ENCODE measurements at regions not wholly inside any gene's neighbourhood (a gene's known extent, or its start where the extent isn't known, plus 50 kb on each side); places are given as distances from the start of the nearest gene placed in this dataset.
"Not testable (repeated sequence)": the region's sequence is repeated elsewhere in the genome, so short reads cannot be mapped to it uniquely, and the experiment has no call there.

DNA sequence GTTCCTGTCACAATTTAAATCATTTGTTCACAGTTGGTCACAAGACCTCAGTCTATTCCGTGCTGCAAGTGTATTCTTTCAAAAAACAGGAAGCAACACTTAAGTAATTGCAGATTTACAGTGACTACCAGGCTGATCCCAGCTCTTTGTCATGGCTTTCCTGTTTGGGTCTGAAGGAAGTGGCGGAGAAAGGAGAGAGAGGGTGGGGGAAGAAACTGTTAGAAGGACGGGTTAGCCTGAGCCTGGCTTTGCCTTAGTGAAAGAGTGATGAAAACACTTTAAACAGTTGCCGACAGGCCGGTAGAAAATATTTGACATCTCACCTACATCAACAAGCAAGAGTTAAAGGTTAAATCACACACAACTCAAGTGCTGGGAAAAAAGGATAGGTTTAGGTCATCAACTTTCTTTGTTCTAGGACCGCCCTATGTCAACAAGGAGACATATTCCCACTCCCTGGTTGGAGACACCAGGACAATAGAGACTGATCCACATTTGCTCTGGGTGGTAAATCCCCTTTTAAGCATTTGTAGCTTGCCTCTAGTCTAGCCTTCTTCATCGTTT, 102.2 kb upstream of the DAB2 start:
- DNase-seq = no peak

DNA sequence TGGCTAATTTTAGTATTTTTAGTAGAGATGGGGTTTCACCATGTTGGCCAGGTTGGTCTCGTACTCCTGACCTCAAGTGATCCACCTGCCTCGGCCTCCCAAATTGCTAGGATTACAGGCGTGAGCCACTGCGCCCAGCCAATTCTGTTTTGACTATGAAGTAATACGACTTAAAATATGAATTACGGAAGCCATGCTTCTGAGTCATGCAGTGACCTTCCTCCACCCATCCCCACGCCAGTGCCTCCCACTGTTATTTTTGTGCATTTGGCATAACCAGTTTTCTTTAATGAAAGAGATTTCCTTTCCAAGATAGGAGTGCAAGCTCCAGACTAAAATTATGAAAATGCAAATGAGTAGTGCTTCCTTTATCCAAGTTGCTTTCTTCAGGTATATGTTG, 101.0 kb upstream of the DAB2 start:
- not testable (repeated sequence) for DNase-seq

DNA sequence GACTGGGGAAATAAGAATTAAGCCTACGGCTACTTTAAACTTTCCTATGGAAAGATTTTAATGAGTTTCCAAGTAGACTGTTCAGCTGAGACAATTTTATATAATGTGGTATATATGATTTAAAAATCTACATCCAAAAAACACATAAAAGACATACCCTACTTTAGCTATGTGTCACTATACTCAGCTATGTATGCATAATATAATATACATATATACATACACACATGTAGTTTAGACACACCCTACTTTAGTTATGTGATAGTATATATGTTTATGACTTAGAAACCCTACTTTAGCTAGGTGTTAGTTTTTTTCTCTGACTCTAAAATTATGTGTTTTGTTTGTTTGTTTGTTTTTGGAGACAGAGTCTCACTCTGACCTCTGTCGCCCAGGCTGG, 100.5 kb upstream of the DAB2 start:
- no peak for DNase-seq

DNA sequence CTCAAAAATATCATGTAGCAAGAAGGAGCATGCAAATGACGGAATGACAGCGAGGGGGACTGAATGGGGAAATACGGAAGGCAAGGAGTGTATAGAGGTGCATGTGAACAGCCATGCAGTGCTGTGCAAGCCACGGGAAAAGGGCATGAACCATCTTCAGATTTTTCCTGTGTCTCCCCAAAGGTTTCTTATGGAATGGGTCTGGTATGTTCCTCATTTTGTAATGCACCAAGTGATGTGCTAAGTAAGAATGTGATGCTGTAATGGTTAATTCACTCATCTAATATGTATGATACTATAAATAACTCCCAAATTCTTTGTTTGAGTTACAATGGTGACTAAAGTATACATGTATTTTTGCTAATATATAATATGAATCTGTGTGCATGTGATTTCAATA, 99.0 kb upstream of the DAB2 start:
- no peak for DNase-seq

DNA sequence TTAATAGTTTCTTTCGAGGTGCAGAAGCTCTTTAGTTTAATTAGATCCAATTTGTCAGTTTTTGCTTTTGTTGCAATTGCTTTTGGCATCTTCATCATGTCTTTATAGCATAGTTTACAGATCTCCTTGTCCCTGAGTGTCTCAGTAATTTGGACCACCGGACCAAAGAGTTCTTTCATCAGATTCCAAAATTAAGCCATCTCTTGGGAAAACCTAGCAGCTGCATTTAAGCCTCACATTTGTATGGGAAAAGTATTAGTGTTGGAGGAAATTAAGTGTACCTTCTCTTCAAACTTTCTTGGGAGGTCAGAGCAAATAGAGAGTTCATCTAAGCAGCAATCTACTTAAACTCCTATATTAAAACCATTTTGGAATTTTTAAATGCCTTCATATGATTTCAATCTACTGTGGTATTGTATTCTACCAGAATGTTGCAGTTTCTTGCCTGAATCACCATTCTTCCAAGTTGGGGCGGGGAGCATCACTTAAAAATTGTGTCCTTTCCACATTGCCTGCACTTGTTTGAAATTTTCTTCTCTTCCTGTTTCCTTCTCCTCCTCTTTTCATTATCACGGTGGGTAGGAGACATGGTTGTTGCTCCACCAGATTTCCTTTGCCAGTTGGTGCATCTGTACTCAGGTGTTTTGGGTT, 97.3 kb upstream of the DAB2 start:
- DNase-seq = no peak

DNA sequence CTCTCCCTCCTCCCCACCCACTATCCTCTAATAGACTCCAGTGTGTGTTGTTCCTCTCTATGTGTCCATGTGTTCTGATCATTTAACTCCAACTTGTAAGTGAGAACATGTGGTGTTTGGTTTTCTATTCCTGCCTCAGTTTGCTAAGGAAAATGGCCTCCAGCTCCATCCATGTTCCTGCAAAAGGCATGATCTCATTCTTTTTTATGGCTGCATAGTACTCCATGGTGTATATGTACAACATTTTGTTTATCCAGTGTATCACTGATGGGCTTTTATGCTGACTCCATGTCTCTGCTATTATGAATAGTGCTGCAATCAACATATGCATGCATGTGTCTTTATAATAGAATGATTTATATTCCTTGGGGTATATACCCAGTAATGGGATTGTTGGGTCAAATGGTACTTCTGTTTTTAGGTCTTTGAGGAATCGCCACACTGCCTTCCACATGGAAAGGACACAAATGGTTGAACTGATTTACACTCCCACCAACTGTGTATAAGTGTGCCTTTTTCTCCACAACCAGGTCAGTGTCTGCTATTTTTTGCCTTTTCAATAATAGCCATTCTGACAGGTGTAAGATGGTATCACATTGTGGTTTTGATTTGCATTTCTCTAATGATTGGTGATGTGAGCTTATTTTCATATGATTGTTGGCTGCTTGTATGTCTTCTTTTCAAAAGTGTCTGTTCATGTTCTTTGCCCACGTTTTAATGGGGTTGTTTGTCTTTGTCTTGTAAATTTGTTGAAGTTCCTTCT, 96.5 kb upstream of the DAB2 start:
- DNase-seq = no peak

DNA sequence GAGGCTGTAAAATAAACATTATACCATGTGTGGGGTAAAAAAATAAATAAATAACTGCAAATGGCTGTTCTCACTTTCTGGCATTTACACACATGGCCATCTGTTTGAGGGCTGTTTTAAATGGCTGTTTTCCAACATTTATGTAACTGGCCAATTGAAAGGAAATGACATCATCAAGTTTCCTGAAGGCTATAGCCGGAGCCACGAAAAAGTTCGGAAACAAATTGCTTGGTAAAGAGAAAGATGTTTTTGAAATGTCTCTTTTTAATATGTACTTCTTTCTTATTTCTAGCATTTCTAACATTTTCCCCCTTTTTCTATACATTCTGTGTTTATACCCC, 95.4 kb upstream of the DAB2 start:
- no peak for DNase-seq

DNA sequence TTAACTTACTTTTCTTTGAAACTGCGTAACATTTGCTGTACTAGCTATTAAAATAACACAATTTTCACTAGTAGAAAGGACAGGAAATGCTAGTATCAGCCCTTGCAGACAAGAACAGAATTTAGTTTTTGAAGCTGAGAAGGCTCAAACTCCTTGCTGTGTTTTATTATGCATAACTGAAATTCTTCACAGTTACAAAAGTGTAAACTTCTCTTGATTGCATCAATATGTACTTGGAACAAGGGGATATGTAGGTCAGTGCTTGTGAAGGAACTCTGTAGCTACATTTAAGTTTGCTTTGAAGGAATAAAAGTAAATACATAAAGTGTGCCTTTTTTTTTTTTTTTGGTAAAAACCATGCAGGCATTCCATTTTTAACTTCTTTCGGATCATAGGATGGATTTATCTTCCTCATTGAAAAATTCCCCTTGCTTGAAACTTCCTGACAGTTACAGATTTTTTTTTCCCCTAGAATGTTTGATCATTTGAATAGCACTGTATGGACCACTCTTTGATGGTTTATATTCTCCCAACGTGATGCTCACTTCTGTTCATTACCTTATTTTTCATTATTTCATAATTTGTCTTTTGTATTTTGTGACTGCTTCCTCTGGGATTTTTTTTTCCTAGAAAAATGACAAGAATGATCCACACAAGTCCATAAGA, 94.9 kb upstream of the DAB2 start:
- DNase-seq = no peak

DNA sequence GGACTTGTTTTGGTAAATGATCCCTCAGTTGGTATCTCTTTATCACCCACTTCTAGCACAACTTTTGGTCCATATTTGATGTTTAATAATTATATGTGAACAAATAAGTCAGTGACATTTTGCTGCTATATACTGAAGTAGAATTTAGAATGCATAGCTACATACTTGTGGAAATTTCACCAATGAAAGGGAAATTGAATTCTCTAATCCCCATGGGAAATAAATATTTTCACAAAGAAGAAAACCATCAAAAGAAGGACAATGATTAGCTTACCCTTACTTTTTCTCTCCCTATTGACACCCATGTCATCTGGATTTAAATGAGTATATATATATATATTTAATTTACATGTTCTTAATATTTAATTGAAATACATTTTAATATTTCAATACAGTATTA, 94.3 kb upstream of the DAB2 start:
- DNase-seq = no peak

DNA sequence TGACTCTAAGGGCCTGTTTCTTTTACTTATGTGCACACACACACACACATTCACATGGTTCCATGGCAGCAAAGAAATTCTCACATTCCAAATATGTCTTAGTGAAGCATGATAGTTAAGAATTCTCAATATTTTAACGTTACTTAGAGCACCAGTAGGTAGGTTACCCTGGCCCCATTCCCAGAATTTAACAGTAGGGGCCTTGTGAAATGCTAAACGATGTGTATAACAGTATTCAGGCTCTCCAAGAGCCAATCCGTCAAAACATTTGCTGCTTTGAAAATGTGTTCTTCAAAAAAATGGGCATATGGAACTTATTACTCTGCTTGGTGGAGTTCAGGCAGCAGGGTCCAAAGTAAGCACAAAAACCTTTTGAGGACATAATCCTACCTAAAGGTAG, 93.7 kb upstream of the DAB2 start:
- DNase-seq = no peak

DNA sequence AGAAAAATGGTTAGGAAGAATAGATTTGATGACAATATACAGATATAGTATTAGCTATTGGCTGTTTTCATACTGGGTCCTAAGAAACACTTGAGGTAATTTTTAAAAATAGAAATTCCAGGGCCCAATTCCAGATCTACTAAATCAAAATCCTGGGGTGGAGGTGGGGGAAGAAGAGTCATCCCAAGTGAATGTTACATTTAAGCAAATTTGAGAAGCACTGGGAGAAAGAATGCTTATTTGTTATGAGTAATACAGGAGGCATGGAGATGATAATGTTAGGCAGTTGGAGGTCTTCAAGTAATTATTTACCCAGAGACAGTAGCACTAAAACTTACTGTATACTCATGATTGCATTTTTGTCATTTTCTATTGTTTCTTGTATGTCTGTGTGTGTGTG, 93.0 kb upstream of the DAB2 start:
- no peak for DNase-seq

DNA sequence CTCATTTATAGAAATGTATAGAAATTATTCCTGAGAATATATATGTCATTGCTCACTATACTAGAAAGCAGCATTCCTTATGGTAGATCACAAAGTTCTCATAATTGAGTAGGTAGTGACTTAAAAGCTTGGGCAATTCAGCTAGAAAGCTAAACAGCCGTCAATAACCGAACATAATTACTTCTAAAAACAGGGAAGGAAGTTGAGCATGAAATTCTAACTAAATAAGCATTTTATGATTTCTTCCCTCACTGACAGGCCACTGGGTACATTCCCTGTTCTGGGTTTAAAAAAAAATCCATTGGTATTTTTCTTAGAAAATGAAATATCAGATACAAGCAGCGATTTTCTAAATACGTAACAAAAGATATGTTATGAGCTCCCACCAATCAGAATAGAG, 91.1 kb upstream of the DAB2 start:
- DNase-seq = no peak

DNA sequence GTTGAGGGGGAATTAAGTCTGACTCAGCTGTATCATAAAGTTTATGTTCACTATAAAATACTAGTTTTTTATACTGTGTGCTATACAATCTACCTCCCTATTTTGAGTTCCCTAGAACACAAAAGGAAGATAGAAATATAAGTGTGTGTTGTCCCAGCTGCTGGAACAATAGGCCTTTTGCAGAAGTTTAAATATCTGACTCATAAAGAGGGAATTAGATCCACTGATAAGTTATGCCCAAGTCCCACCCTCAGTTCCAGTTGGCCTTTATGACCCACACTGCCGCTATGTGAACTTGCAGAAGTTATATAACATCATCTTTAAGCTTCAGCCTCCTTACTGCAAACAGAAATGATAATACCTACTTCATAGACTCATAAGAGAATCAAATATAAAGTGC, 88.5 kb upstream of the DAB2 start:
- DNase-seq = no peak

DNA sequence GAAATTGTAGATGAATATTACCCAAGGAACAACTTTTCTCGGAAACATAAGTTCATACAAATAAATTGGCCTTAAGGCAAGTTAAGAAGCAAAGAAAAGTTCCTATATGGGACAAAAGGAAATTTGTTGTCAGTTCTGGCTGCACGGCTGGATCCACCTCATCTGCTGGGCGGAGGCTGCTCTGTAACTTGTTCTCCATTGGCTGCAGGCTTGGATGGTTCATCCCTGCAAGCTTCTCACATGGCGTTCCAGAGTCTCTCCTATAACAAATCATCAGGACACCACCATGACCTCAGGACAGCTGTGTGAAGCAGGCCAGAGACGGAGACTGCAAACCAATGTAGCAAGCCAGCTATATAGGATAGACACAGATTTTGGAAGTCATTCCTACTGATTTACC, 81.4 kb upstream of the DAB2 start:
- no peak for DNase-seq

DNA sequence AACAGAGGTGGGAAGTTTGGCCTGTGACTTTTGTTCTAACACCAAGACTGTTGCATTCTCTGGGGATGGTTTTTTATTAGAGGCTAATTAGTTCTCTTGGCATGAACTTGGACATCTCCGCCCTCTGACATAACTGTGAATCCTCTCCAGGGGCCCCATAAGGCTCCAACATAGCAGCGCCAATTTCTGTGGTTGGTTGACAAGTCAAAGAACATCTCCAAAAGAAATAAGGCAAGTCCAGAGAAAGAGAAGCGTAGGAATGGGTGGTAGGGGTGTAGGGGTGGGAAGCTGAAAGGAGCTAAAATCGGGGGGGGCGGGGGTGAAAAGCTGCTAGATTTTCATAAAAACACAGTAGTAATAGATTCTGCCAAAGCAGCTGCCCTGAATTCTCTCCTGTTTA, 81.0 kb upstream of the DAB2 start:
- no peak for DNase-seq

DNA sequence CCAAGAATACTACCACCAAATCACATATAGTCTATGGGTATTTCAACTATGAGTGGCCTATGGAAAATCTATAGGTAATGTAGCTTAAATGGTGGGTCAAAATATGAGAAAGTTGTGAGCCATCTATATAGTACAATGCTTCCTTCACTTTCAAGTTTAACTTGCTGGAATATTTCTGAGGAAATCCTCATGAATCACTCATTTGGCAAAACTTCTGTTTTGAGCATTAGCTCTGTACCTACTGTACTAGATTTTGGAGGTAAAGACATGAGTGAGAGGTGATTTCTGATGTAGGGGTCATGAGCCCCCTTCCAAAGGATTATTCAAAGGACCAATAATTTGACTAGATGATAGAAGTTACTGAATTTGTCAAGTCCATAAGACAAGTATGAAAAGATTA, 80.6 kb upstream of the DAB2 start:
- DNase-seq = no peak

DNA sequence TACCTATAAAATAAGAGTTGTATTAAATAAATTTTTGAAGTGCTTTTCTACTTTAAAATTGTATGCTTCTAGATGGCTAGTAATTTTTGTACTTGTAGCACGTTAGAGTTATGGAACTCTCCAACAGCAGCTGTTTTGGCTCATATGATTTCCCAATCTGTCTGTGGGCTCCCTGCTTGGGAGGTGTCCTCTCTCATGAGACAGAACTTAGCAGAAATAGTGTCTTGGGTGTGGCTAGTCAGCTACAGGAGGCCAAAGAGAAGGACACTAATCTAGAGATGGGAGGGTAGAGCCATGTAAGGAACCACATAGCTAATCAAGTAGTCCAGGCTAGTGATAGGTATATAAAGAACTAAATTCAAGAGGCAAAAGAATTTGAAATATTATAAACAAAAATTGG, 78.4 kb upstream of the DAB2 start:
- no peak for DNase-seq

DNA sequence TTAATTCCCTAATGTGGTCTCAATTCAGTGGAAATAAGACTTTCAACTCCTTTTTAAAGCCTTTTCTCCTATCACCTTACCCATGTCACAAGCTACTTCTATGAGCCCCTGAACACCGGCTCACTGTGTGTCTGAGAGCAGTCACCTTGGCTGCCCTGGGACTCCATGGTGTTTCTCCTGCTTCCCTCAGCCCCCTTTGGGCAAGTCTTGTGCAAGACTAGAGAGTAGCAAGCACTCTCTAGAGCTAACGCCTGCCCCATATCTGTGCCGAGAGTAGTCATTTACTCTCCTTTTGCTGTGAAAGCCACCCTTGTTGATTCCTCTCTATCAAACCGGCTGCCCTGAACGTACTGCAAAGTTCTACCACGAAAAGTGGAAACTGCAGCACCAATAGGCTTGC, 77.9 kb upstream of the DAB2 start:
- DNase-seq = no peak

DNA sequence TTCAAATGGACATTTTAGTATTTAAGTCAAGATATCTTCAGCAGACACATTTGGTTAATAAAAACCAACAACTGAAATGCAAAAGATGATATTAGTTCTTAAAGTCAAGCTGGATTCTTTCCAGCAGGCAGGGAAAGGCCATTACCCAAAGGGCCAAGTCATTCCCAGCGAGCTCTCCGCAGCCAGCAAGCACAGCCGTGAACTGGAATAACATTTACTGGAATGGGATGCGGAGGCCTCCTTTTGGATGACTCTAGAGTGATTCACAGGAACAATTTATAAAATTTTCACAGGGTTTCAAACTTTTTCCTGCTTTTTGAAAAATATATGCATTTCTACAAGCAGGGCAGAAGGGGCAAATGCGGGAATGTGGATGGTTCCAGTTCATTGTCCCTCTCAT, 76.6 kb upstream of the DAB2 start:
- DNase-seq = no peak

DNA sequence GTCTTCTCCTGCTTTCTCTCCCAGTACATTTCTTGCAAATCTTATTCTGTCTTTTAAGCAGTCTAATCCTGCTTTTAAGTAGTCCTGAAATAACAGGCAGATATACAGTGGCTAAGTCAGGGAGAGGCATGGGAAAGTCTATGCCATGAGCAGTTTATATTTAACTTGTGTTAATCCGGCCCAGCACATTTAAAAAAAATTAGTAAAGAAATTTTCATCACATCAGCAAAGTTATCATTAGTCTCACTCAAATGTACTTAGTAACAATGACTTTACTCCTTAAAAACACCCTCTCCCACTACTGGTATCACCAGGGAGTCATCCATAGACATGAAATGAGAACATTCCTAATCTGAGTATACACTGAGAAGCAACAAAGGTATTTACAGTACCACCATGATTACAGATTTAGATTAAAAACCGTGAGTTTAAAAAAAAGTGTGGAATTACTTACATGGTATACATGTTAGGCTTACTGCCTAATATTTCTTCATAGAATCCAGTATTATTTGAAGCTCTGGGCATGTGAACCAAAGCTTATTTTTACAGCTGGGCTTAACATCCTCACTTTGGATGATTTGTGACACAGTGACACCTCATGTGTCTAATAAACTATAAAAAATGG, 75.9 kb upstream of the DAB2 start:
- DNase-seq = no peak

DNA sequence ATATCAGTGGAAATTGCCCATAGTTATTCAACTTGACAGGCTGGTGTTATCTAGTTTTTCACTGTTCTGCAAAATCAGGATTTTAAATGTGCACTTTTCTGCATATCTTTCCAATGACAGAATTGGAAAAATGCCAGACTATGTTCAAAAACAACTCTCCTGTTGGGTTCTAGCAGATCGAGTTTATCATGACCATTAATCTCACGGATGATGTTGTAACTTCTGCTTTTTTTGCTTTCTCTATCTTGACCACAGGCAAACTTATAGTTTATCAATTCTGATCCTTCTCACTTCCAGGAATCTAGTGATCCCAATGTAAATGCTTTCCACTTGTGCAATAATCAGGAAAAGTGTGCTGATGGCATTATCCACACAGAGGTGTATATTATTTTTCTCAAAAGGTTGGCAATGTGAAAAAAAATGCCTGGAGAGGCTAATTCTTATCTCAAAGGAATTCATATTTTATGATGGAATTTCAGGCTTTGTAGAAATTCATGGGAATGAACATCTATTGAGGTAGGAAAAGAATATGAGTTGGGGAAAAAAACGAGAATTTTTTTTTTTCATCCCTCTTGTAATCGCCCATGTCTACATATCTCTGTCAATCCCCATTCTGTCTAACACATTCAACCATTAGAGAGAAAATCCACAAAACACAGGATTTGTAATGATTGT, 73.6 kb upstream of the DAB2 start:
- no peak for DNase-seq

DNA sequence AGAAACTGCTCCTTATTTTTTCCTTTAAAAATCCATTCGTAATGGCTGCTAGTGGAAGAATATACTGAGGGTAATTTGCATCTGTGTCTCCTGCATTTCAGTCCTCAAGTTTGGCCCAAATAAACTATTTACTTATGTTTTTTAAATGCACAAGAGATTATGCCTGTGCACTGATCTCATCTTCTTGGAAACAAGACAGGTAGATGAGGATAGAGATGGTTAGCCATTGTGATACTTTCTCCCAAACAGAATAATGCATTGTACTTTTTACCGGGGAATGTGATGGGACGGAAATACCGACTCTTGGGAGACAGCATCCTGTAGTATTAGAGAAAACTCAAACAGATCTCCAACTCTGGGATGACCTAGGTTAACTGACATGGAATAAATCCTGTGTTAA, 72.5 kb upstream of the DAB2 start:
- no peak for DNase-seq

DNA sequence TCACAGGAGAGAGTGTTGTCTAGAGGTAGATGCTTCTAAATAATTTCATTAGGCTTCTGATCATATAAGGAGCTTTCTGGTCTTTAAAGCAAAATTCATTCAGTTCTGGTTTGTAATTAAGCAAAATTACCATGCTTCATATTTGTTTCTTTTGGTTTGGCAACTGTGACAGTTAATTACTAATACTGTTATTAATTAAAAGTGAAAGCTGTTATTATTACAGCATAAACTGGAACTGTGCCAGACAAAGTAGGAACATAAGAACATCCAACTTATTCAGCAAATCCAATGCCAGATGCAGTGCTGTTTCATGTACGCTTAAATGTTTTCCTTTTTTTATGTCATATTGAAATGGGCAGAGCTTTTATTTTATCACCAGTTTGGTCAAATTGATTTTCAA, 70.4 kb upstream of the DAB2 start:
- DNase-seq = no peak
